Skeletal muscle cell (primary cell): ENCODE measurements at regions not wholly inside any gene's neighbourhood (a gene's known extent, or its start where the extent isn't known, plus 50 kb on each side); places are given as distances from the start of the nearest gene placed in this dataset.
"Not testable (repeated sequence)": the region's sequence is repeated elsewhere in the genome, so short reads cannot be mapped to it uniquely, and the experiment has no call there.

ENCODE experiments used
- DNase-seq: peaks from one replicate; pipeline ENCODE4 v3.0.0-alpha.2; 2010; ENCODE audit warnings: low read depth
- H3K4me3 ChIP-seq: 2 replicates; pipeline ENCODE4 v1.5.1; 2011; ENCODE audit warnings: low read depth, mild to moderate bottlenecking, control low read depth, low read length, moderate library complexity

DNA sequence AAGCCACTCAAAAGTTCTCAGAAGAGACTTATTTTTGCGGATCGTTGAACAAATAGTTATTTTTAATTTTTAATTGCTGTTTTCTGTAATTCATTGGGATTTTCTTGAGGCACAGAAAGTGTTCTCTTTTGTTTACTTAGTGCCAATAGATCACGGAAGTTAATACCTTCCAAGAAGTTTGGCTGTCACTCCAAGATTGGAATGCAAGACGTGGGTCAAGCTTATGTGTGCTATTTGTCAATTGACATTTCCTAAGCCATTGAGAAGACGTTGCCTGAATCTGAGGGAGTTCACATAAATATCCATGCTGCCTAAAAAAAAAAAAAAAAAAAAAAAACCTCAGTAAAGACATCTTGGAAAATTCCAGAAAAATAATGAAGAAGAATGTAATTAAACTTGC lies 1071.4 kb upstream of the ADGRB3 start:
- H3K4me3 ChIP-seq, result no peak overlapping the region
- DNase-seq, result no peak

DNA sequence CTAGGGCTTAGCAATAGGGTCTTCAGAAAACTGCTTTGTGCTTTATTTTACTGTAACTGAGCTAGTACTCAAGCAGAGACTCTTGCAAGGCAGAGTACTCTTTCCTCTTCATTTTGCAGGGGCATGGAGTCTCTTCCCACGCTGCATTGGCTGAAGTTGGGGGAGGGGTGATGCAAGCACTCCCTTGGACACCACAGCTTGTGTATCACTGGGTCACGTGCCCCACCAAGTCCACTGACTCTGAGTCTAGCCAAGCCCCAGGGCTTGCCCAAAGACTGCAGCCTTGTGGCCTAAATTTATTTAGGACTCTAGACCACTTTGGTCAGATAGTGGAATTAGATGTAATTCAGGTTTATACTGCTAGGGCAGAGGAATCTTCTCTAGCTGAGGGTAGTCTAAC lies 1075.0 kb upstream of the ADGRB3 start:
- H3K4me3 ChIP-seq, result no peak overlapping the region
- DNase-seq, result no peak

GRCh38 chr6:67558985-67559384 lies 1076.1 kb upstream of the ADGRB3 start:
- no peak for DNase-seq
- H3K4me3 ChIP-seq, result no peak overlapping the region

DNA sequence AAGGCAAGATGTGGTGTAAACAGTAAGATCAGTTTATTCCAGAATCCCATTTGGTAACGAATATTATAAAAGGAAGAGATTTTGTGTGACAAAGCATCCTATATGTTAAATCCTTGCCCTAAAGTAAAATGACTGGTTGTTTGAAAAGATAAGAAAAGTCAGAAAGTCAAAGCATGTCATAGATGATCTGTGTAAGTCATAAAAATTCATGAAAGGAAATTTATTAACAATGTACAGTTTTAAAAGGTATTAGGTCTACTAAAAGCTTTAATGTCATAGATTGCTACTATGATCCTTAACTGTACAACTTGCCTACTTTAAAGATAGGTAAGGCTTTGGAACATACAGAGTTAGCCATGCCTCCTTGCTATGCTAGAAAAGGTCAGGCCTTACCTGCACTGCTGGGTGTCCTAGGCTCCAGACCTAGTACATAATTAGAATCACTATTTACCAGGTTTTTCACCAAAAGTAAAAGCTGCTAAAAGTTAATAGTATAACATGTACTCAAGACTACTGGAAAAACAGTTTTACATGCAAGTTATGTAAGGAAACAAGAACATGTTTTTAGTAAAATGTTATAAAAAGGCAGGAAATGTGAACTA lies 1090.1 kb upstream of the ADGRB3 start:
- H3K4me3 ChIP-seq, result no peak overlapping the region
- no peak for DNase-seq

DNA sequence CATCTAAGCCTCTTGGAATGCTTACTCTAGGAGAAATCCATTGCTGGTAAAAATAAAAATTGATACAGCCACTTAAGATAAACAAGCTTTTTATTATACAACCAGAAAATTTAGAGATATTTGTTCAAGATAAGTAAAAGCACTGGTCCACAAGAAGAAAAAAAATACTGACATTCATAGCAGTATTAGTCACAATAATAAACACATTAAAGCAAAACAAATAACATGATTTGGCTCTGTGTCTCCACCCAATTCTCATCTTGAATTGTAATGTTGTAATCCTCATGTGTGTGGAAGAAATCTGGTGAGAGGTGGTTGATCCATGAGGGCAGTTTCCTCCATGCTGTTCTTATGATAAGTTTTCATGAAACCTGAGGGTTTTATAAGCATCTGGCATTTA lies 1093.5 kb upstream of the ADGRB3 start:
- H3K4me3 ChIP-seq, result no peak overlapping the region
- peak; percentile 55 for DNase-seq

GRCh38 chr6:67538032-67538431 lies 1097.0 kb upstream of the ADGRB3 start:
- no peak for DNase-seq
- H3K4me3 ChIP-seq, result no peak overlapping the region

- no peak overlapping the region for H3K4me3 ChIP-seq
- peak; percentile 90 for DNase-seq
These were observed 1099.1 kb upstream of the ADGRB3 start for GRCh38 chr6:67535946-67536345.

- H3K4me3 ChIP-seq, result no peak overlapping the region
- DNase-seq, result no peak
These were observed 1128.7 kb upstream of the ADGRB3 start for GRCh38 chr6:67506352-67506751.

GRCh38 chr6:67501755-67502154 lies 1133.3 kb upstream of the ADGRB3 start:
- no peak overlapping the region for H3K4me3 ChIP-seq
- DNase-seq, result no peak

DNA sequence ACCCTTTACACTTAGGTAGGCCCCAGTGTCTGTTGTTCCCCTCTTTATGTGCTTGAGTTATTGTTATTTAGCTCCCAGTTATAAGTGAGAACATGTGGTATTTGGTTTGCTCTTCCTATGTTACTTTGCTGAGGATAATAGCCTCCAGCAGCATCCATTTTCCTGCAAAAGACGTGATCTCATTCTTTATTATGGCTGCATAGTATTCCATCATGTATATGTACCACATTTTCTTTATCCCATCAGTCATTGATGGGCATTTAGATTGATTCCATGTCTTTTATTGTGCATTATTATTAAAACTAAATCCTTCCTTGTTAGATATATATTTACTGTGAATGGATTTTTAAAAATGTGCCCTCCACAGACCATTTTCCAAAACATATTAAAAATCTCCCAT lies 1137.3 kb upstream of the ADGRB3 start:
- no peak for DNase-seq
- H3K4me3 ChIP-seq, result no peak overlapping the region

DNA sequence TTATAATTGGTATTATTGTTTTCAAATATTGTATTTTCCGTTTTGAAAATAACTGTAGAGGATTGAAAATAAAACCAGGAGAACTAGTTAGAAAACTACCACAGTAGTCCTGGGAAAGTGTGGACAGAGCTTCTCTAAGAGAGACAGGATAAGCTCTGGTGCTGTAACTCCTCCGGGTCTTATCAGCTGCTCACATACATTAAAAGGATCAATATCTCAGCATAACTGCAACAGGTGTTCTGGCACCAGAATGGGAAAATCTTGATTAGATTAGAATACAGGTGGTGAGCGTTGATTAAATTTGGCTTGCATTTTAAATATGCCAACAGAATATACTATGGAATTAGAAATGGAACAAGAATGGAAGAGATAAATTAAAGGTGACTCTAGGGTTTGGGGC lies 1138.9 kb upstream of the ADGRB3 start:
- no peak overlapping the region for H3K4me3 ChIP-seq
- no peak for DNase-seq

GRCh38 chr6:67493682-67494081 lies 1141.4 kb upstream of the ADGRB3 start:
- DNase-seq, result no peak

DNA sequence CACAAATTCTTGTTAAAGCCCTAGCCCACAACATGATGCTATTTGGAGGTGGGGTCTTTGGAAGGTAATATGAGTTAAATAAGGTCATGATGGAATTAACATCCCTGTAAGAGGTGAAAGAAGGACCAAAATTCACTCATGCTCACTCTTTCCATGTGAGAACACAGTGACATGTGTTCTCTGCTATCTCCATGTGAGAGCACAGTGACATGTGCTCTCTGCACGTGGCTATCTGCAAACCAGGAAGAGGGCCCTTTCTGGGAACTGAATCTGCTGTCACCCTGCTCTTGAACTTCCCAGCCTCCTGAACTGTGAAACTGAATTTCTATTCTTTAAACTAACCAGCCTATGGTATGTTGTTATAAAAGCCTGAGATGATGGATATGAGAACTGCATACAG lies 1159.4 kb upstream of the ADGRB3 start:
- DNase-seq, result no peak
- H3K4me3 ChIP-seq, result no peak overlapping the region

More at GRCh38 chr6:67493682-67494081, 1141.4 kb upstream of the ADGRB3 start:
- no peak overlapping the region for H3K4me3 ChIP-seq

- no peak overlapping the region for H3K4me3 ChIP-seq
- DNase-seq, result no peak
These were observed 1167.7 kb upstream of the ADGRB3 start for GRCh38 chr6:67467341-67467740.

GRCh38 chr6:67462725-67463124 lies 1172.4 kb upstream of the ADGRB3 start:
- not testable (repeated sequence) for H3K4me3 ChIP-seq, DNase-seq

GRCh38 chr6:67459556-67459955 lies 1175.5 kb upstream of the ADGRB3 start:
- H3K4me3 ChIP-seq, result no peak overlapping the region
- DNase-seq, result no peak

GRCh38 chr6:67458265-67458664 lies 1176.8 kb upstream of the ADGRB3 start:
- DNase-seq, result no peak
- no peak overlapping the region for H3K4me3 ChIP-seq

- no peak overlapping the region for H3K4me3 ChIP-seq
- DNase-seq, result no peak
These were observed 1183.2 kb upstream of the ADGRB3 start for GRCh38 chr6:67451874-67452273.

GRCh38 chr6:67450641-67451040 lies 1184.4 kb upstream of the ADGRB3 start:
- no peak for DNase-seq
- no peak overlapping the region for H3K4me3 ChIP-seq

DNA sequence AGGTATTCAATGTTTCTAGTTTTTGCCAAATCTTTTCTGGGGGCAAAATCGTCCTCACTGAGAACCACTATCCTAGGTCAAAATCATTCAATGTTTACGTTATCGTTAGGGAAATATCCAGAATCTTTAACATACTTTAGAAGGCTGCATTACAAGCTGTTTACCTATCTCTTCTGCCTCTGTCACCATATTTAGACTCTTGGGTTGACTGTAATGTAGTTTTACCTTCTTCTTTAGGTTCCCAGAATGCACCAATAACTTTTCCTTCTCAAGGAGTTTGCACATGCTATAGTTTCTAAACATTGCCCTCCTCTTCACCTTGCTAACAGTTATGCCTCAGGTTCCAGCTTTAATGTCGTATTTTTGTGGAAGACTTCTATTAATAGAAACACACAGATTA lies 1185.5 kb upstream of the ADGRB3 start:
- no peak overlapping the region for H3K4me3 ChIP-seq
- no peak for DNase-seq

DNA sequence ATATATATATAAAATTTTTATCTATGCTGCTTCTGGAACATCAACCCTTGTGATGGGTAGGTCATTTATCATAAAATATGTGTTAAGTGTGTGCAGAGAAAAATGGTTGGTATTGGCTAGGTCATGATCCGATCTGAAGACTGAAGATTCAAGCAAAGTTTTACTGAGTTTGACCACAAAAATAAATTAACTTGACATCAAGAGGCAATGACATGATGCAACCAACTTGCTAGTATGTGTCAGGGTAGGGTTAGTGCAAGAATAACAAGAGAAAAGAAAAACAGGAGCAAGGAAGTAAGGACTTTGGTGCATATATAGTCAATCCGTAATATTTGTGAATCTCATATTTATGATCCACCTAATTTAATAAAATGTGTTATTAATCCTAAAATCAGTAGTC lies 1202.0 kb upstream of the ADGRB3 start:
- H3K4me3 ChIP-seq, result no peak overlapping the region
- peak; percentile 36 for DNase-seq

GRCh38 chr6:67431076-67431475 lies 1204.0 kb upstream of the ADGRB3 start:
- no peak overlapping the region for H3K4me3 ChIP-seq
- DNase-seq, result no peak
